ENCODE measurements at regions not wholly inside any gene's neighbourhood (a gene's known extent, or its start where the extent isn't known, plus 50 kb on each side); places are given as distances from the start of the nearest gene placed in this dataset.

DNA sequence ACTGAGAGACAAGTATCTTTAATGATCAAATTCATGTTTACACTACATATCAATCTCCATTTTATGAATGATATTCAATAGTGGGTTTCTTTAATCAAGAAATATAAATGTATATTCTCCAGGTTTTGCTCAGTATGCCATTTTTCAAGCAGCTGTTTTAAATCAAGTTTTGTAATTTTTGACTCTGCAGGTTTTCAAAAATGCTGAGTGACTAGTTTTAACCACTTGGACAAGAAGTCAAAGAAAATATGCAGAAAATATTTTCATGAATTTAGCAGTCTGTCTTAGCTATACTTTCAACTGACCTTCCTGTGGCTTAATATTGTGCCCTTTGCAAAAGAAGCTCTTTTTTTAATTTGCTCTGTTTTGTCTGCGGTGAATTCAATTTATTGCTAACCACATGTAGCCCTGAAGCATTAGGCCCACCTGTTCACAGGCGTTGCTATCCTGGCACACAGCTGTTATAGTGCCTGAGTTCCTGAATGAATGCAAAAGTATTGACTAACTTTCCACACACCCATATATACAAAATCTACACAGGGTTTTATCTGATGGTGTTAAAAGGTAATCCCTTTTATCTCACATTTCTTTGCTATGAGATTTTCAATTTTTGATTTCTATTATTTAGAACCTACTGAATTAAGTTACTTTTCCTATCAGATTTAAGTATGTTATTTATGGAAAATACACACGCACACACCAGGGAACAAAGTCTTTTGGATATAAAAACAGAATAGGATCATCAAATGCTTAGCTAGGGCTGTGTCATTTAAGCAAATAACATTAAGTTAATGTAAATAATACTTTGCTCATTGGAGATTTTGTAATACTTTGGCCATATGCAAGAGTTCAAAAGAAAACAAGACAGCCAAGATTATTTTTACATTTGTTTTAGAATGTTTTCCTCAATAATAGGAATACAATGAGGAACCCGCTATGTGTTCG, 1166.1 kb upstream of the GBE1 start:
- Histone ChIP-seq H3K9ac (ENCODE audit: insufficient read depth, low read length, poor library complexity, severe bottlenecking) (no peak overlapping the region), H3K27me3 (ENCODE audit: control insufficient read depth in 2 of 2, insufficient read depth in 2 of 2, low read length in 2 of 2) (no peaks in the 10 kb centered on the region), H2AFZ (ENCODE audit: insufficient read depth, low read depth, low read length, poor library complexity, severe bottlenecking) (no peak overlapping the region), H3K4me2 (replicated peaks; ENCODE audit: extremely low read depth, low read length, poor library complexity, severe bottlenecking) (no peak overlapping the region), H3K4me3 (replicated peaks in 1 of 3; ENCODE audit: low read depth in 2 of 3, low read length in 3 of 3) (no peak overlapping the region), H4K20me1 (ENCODE audit: insufficient read depth, low read length) (no peaks in the 10 kb centered on the region), H3K4me1 (ENCODE audit: control insufficient read depth in 1 of 2, insufficient read depth in 2 of 2, low read length in 2 of 2) (no peaks in the 10 kb centered on the region), H3K79me2 (ENCODE audit: insufficient read depth, low read length) (no peaks in the 10 kb centered on the region), H3K27ac (ENCODE audit: low read depth in 1 of 2, low read length in 2 of 2) (no peak overlapping the region), H3K9me3 (replicated peaks in 1 of 2; ENCODE audit: control insufficient read depth in 1 of 2, insufficient read depth in 1 of 2, low read length in 2 of 2) (no peaks in the 10 kb centered on the region), H3K36me3 (replicated peaks in 1 of 2; ENCODE audit: control insufficient read depth in 1 of 2, insufficient read depth in 2 of 2, low read length in 2 of 2) (no peaks in the 10 kb centered on the region)
- Mint-ChIP-seq H3K4me1 (no peaks in the 10 kb centered on the region), H3K36me3 (no peaks in the 10 kb centered on the region), H3K4me3 (no peak overlapping the region), H3K27me3 (ENCODE audit: low read depth in 3 of 3) (no peaks in the 10 kb centered on the region), H3K27ac (no peak overlapping the region), H3K9me3 (peaks cover 0 to 1% (median 0%) of the 10 kb centered on the region in 7 donors)
- WGBS (ENCODE audit: insufficient coverage): 80% methylated on average over 1 of the region's 5 CpGs
- intact Hi-C loops (cut with micrococcal nuclease): no loop called here
- TF ChIP-seq, protein P1, sequence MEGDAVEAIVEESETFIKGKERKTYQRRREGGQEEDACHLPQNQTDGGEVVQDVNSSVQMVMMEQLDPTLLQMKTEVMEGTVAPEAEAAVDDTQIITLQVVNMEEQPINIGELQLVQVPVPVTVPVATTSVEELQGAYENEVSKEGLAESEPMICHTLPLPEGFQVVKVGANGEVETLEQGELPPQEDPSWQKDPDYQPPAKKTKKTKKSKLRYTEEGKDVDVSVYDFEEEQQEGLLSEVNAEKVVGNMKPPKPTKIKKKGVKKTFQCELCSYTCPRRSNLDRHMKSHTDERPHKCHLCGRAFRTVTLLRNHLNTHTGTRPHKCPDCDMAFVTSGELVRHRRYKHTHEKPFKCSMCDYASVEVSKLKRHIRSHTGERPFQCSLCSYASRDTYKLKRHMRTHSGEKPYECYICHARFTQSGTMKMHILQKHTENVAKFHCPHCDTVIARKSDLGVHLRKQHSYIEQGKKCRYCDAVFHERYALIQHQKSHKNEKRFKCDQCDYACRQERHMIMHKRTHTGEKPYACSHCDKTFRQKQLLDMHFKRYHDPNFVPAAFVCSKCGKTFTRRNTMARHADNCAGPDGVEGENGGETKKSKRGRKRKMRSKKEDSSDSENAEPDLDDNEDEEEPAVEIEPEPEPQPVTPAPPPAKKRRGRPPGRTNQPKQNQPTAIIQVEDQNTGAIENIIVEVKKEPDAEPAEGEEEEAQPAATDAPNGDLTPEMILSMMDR (IDR thresholded peaks at IDR 0.05): no peak
- no peak for DNase-seq

DNA sequence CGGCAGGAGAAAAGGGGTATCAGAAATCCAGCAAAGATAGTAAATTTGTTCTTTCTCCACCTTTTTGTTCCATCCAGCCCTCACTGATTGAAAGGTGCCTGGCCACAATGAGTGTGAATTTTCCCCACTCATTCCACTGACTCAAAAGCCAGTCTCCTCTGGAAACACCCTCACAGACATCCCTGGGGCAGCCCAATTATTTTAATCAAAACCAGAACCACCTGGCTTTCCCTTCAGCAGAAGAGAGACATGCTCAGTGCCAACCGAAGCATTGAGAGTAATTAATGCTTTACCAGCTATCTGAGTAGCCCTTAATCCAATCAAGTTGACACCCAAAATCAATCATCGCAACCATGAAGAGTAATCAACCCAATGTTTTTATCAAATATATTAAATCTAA, 1129.6 kb upstream of the GBE1 start:
- no peaks in the 10 kb centered on the region for H3K27me3 Mint-ChIP-seq (ENCODE audit: low read depth in 3 of 3)
- Histone ChIP-seq H3K9ac (ENCODE audit: insufficient read depth, low read length, poor library complexity, severe bottlenecking) (no peak overlapping the region), H3K36me3 (replicated peaks in 1 of 2; ENCODE audit: control insufficient read depth in 1 of 2, insufficient read depth in 2 of 2, low read length in 2 of 2) (no peaks in the 10 kb centered on the region), H3K9me3 (replicated peaks in 1 of 2; ENCODE audit: control insufficient read depth in 1 of 2, insufficient read depth in 1 of 2, low read length in 2 of 2) (no peaks in the 10 kb centered on the region), H3K27me3 (ENCODE audit: control insufficient read depth in 2 of 2, insufficient read depth in 2 of 2, low read length in 2 of 2) (no peaks in the 10 kb centered on the region), H4K20me1 (ENCODE audit: insufficient read depth, low read length) (no peaks in the 10 kb centered on the region), H3K4me2 (replicated peaks; ENCODE audit: extremely low read depth, low read length, poor library complexity, severe bottlenecking) (no peak overlapping the region), H3K27ac (ENCODE audit: low read depth in 1 of 2, low read length in 2 of 2) (no peak overlapping the region), H3K79me2 (ENCODE audit: insufficient read depth, low read length) (no peaks in the 10 kb centered on the region), H3K4me3 (replicated peaks in 1 of 3; ENCODE audit: low read depth in 2 of 3, low read length in 3 of 3) (no peak overlapping the region), H2AFZ (ENCODE audit: insufficient read depth, low read depth, low read length, poor library complexity, severe bottlenecking) (no peak overlapping the region), H3K4me1 (ENCODE audit: control insufficient read depth in 1 of 2, insufficient read depth in 2 of 2, low read length in 2 of 2) (no peaks in the 10 kb centered on the region)
- no peaks in the 10 kb centered on the region for H3K4me1 Mint-ChIP-seq
- no peaks in the 10 kb centered on the region for H3K36me3 Mint-ChIP-seq
- intact Hi-C loops (cut with micrococcal nuclease): no loop called here
- H3K27ac Mint-ChIP-seq: no peak overlapping the region
- H3K4me3 Mint-ChIP-seq: no peak overlapping the region
- WGBS (ENCODE audit: insufficient coverage): 100% methylated on average over 1 of the region's 3 CpGs
- no peak for DNase-seq
- TF ChIP-seq, protein P1 (IDR thresholded peaks at IDR 0.05): no peak
- H3K9me3 Mint-ChIP-seq: peaks cover 0 to 9% (median 2%) of the 10 kb centered on the region in 7 donors

All from CD14-positive monocyte (primary cell).